HCT116 (cell line): ENCODE measurements at regions not wholly inside any gene's neighbourhood (a gene's known extent, or its start where the extent isn't known, plus 50 kb on each side); places are given as distances from the start of the nearest gene placed in this dataset.

Source experiments
- ATAC-seq: fragments of 200-7000 bp; cut with Tn5 transposase; 2 replicates; pipeline ENCODE4 v1.9.1; 2020; ENCODE audit warnings: mild to moderate bottlenecking, moderate library complexity
- BruUV-seq: library from RNA; stranded (reverse); fragments of 400-500 nt; replicated peaks from 2 replicates; lab custom pipeline; 2021; lab: Mats Ljungman, UMichigan
- CTCF ChIA-PET: fragments of 300-600 bp; sonication (Branson Sonifier 250); formaldehyde crosslinking; loops from one replicate; lab custom pipeline; 2021; ENCODE audit warnings: antibody characterized with exemption; lab: Charles Lee
- POLR2A ChIA-PET: fragments of 300-600, 350-600 bp; sonication (Branson Sonifier 250); formaldehyde crosslinking; loops from one replicate; lab custom pipeline; 2021; ENCODE audit warnings: antibody characterized with exemption; lab: Charles Lee
- RAD21 ChIA-PET, 2 experiments: fragments of 300-600 bp; sonication (Branson Sonifier 250); formaldehyde crosslinking; loops; one replicate each; lab custom pipeline; 2023; ENCODE audit warnings: low total read pairs in 2 of 2; ENCODE audit not compliant: uncharacterized antibody in 2 of 2, unreplicated experiment in 2 of 2, low non-redundant PET in 1 of 2; lab: Charles Lee
- DNase-seq: peaks from one replicate; pipeline ENCODE4 v3.0.0-alpha.2; 2010; ENCODE audit warnings: low read depth, low spot score
- H2AFZ ChIP-seq: fragments of 200-600 bp; shearing (Covaris generic), sonication (generic); 2 replicates; pipeline ENCODE4 v1.6.1; 2017; ENCODE audit warnings: low read depth, mixed run types, mixed read lengths, antibody characterized with exemption, low read length; ENCODE audit not compliant: poor library complexity, severe bottlenecking
- H3K27ac ChIP-seq: 2 replicates; pipeline ENCODE4 v1.5.1; 2012; ENCODE audit warnings: low read depth, low read length
- H3K27me3 ChIP-seq: fragments of 200-600 bp; sonication (generic); 2 replicates; pipeline ENCODE4 v1.6.1; 2016; ENCODE audit warnings: mixed run types, low read length, mixed read lengths; ENCODE audit not compliant: insufficient read depth
- H3K36me3 ChIP-seq, 2 experiments: fragments of 200-500 bp in 1 of 2; fragments of 200-600 bp in 1 of 2; sonication (Bioruptor generic) in 1 of 2; sonication (generic) in 1 of 2; 2 replicates each; pipeline versions ENCODE4 v1.5.1 to v1.6.1; 2014 to 2016; ENCODE audit warnings: low read length in 2 of 2, inconsistent platforms in 1 of 2, mixed read lengths in 1 of 2, mixed run types in 1 of 2; ENCODE audit not compliant: insufficient read depth in 2 of 2, control insufficient read depth in 1 of 2
- H3K4me1 ChIP-seq, 2 experiments: fragments of 200-600 bp in 1 of 2; sonication (generic) in 1 of 2; 2 replicates each; pipeline versions ENCODE4 v1.5.1 to v1.6.1; 2012 to 2017; ENCODE audit warnings: low read length in 2 of 2, inconsistent platforms in 1 of 2, mild to moderate bottlenecking in 1 of 2, mixed read lengths in 1 of 2, mixed run types in 1 of 2, moderate library complexity in 1 of 2; ENCODE audit not compliant: insufficient read depth in 2 of 2, control insufficient read depth in 1 of 2
- H3K4me2 ChIP-seq: fragments of 200-600 bp; sonication (generic); 2 replicates; pipeline ENCODE4 v1.6.1; 2017; ENCODE audit warnings: mixed run types, low read length, mixed read lengths
- H3K4me3 ChIP-seq, 2 experiments: fragments of 200-600 bp in 1 of 2; sonication (generic) in 1 of 2; replicated peaks in 1 of 2; 2 replicates each; pipeline ENCODE4 v1.5.1; 2011 to 2016; ENCODE audit warnings: low read length in 2 of 2, control low read depth in 1 of 2, low read depth in 1 of 2, mild to moderate bottlenecking in 1 of 2, mixed read lengths in 1 of 2, mixed run types in 1 of 2
- H3K79me2 ChIP-seq: fragments of 200-600 bp; sonication (generic); 2 replicates; pipeline ENCODE4 v1.6.1; 2017; ENCODE audit warnings: mild to moderate bottlenecking, mixed run types, low read length, moderate library complexity, mixed read lengths; ENCODE audit not compliant: insufficient read depth
- H3K9ac ChIP-seq: fragments of 200-600 bp; sonication (generic); 2 replicates; pipeline ENCODE4 v1.6.1; 2016; ENCODE audit warnings: low read length, mixed read lengths
- H3K9me2 ChIP-seq: fragments of 200-600 bp; sonication (generic), shearing (Covaris generic); 2 replicates; pipeline ENCODE4 v1.6.1; 2017; ENCODE audit warnings: mixed run types, mild to moderate bottlenecking, moderate library complexity; ENCODE audit not compliant: insufficient read depth
- H3K9me3 ChIP-seq, 2 experiments: fragments of 200-500 bp in 1 of 2; fragments of 200-600 bp in 1 of 2; sonication (Bioruptor generic) in 1 of 2; sonication (generic) in 1 of 2; 2 replicates each; pipeline ENCODE4 v1.6.1; 2014 to 2017; ENCODE audit warnings: low read length in 2 of 2, mixed read lengths in 2 of 2, inconsistent platforms in 1 of 2, low read depth in 1 of 2, mild to moderate bottlenecking in 1 of 2, mixed run types in 1 of 2, moderate library complexity in 1 of 2; ENCODE audit not compliant: control insufficient read depth in 1 of 2, insufficient read depth in 1 of 2
- H4K20me1 ChIP-seq: fragments of 200-600 bp; sonication (generic), shearing (Covaris generic); 2 replicates; pipeline ENCODE4 v1.6.1; 2017; ENCODE audit warnings: mixed run types, mild to moderate bottlenecking, moderate library complexity; ENCODE audit not compliant: insufficient read depth
- EGR1 ChIP-seq: IDR thresholded peaks from 2 replicates; pipeline ENCODE4 v1.6.1; 2012; ENCODE audit warnings: low read depth
- FOSL1 ChIP-seq: IDR thresholded peaks from 2 replicates; pipeline ENCODE4 v1.6.1; 2012; ENCODE audit warnings: low read depth
- POLR2AphosphoS5 ChIP-seq: IDR thresholded peaks from 2 replicates; pipeline ENCODE4 v1.6.1; 2011; ENCODE audit warnings: mild to moderate bottlenecking, low read depth, low read length, moderate library complexity
- RAD21 ChIP-seq: IDR thresholded peaks from 2 replicates; pipeline ENCODE4 v1.6.1; 2012; ENCODE audit warnings: low read depth, mild to moderate bottlenecking
- SIN3A ChIP-seq: IDR thresholded peaks from 2 replicates; pipeline ENCODE4 v1.6.1; 2012; ENCODE audit warnings: low read depth
- SRF ChIP-seq: IDR thresholded peaks from 2 replicates; pipeline ENCODE4 v1.6.1; 2012; ENCODE audit warnings: low read depth
- TCF7L2 ChIP-seq: IDR thresholded peaks from 2 replicates; pipeline ENCODE4 v1.7.0; 2011; ENCODE audit warnings: borderline replicate concordance, inconsistent platforms; ENCODE audit not compliant: insufficient read depth, insufficient read length; ENCODE audit errors: extremely low read depth
- YY1 ChIP-seq: IDR thresholded peaks from 2 replicates; pipeline ENCODE4 v1.6.1; 2011; ENCODE audit warnings: low read length, low read depth, moderate library complexity, mild to moderate bottlenecking; ENCODE audit not compliant: insufficient replicate concordance; ENCODE audit errors: extremely low read depth
- intact Hi-C: fragments of 100-400 bp; cut with micrococcal nuclease; formaldehyde crosslinking; loops from 2 replicates; pipeline ENCODE4 v1.10.0; 2022
- TF ChIP-seq, protein P1 (sequence below): IDR thresholded peaks from 2 replicates; pipeline ENCODE4 v1.6.1; 2011; ENCODE audit warnings: mild to moderate bottlenecking, low read length, moderate library complexity; ENCODE audit not compliant: insufficient replicate concordance; ENCODE audit errors: extremely low read depth
- TF ChIP-seq, protein P2 (sequence below), 3 experiments: fragments of 200-600 bp in 1 of 3; sonication (generic) in 1 of 3; IDR thresholded peaks in 2 of 3; conservative IDR thresholded peaks in 1 of 3; 2 replicates each; pipeline ENCODE4 v1.5.1; 2012 to 2017; ENCODE audit warnings: low read depth in 2 of 3, low read length in 2 of 3, antibody characterized with exemption in 1 of 3, borderline replicate concordance in 1 of 3, control low read depth in 1 of 3, mild to moderate bottlenecking in 1 of 3, mixed read lengths in 1 of 3, mixed run types in 1 of 3, moderate library complexity in 1 of 3; ENCODE audit not compliant: insufficient read depth in 1 of 3

DNA sequence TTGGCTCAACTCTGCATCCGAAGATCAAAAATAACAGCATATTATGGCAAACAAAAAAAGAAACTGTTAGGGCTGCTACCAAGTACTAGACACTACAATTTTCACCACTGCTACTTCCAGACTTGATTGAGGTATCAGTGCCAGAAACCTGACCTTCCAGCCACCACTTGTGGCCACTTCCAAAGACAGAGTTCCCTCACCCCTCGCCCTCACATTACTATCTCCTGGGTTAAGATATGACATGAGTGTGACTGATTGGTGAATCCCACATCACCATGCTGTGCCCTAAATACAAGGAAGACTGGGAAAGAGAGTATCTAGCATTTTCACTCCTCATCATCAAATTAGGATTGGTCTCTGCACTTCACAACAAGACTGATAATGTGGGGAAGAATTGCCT lies 296.1 kb upstream of the NT5C1B start (continued):
- TF ChIP-seq, protein P1, sequence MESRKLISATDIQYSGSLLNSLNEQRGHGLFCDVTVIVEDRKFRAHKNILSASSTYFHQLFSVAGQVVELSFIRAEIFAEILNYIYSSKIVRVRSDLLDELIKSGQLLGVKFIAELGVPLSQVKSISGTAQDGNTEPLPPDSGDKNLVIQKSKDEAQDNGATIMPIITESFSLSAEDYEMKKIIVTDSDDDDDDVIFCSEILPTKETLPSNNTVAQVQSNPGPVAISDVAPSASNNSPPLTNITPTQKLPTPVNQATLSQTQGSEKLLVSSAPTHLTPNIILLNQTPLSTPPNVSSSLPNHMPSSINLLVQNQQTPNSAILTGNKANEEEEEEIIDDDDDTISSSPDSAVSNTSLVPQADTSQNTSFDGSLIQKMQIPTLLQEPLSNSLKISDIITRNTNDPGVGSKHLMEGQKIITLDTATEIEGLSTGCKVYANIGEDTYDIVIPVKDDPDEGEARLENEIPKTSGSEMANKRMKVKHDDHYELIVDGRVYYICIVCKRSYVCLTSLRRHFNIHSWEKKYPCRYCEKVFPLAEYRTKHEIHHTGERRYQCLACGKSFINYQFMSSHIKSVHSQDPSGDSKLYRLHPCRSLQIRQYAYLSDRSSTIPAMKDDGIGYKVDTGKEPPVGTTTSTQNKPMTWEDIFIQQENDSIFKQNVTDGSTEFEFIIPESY, result no peak
- TF ChIP-seq SIN3A (no peak), POLR2AphosphoS5 (no peak), FOSL1 (no peak), SRF (no peak), YY1 (no peak), EGR1 (no peak)
- TF ChIP-seq, all 23 proteins: peak for 0

DNA sequence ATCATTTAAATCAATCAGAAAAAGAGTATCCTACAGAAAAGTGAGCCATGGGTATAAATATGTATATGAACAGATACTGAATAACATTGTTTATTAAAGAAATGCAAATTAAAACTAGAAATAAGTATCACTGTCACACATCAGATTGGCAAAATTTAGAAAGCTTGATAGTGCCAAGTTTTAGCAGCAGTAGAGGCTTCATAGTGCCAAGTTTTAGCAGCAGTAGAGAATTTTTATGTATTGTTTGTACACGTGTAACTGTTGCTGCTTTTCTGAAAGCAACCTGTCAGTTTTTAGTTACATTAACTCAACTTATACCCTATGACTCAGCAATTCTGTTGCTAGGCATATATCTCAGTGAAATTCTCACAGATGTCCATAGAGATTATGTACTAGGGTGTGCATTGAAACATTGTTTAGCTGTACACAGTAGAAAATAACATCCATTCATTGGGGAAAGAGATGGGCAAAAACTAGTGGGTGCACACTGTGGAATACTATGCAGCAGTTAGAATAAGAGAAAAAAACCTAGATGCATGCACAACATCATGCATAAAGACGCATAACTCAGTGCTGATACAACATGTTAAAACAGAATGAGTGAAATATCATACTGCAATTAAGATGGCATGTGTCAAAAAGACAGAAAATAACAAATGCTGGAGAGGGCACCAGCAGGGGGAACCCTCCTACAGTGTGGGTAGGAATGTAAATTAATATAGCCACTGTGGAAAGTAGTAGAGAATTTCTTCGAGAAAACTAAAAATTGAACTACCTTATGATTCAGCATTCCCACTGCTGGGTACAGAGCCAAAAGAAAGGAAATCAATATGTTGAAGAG lies 294.5 kb upstream of the NT5C1B start:
- Histone ChIP-seq H3K79me2 (no peaks in the 10 kb centered on the region), H3K9ac (no peak overlapping the region), H3K4me1 (no peaks in the 10 kb centered on the region), H3K36me3 (no peaks in the 10 kb centered on the region), H3K9me3 (no peaks in the 10 kb centered on the region), H2AFZ (no peak overlapping the region), H3K9me2 (no peaks in the 10 kb centered on the region), H3K4me3 (no peak overlapping the region), H3K27me3 (no peaks in the 10 kb centered on the region), H4K20me1 (no peaks in the 10 kb centered on the region), H3K27ac (no peak overlapping the region), H3K4me2 (no peak overlapping the region)
- ATAC-seq, result peak; percentile 54
- intact Hi-C loops, result loop anchor here (1.0 to 10.0 kb wide), 3 partner anchors 431 to 979 kb away; no protein-coding TSS in a partner anchor
- RAD21 ChIA-PET, result no interaction called here
- POLR2A ChIA-PET, result no interaction called here
- CTCF ChIA-PET, result interaction anchor here (0.5 kb wide), 1 partner anchor 12 kb away, joined by 3 read pairs; no protein-coding TSS in a partner anchor
- DNase-seq, result peak; percentile 7
- TF ChIP-seq, protein P2, sequence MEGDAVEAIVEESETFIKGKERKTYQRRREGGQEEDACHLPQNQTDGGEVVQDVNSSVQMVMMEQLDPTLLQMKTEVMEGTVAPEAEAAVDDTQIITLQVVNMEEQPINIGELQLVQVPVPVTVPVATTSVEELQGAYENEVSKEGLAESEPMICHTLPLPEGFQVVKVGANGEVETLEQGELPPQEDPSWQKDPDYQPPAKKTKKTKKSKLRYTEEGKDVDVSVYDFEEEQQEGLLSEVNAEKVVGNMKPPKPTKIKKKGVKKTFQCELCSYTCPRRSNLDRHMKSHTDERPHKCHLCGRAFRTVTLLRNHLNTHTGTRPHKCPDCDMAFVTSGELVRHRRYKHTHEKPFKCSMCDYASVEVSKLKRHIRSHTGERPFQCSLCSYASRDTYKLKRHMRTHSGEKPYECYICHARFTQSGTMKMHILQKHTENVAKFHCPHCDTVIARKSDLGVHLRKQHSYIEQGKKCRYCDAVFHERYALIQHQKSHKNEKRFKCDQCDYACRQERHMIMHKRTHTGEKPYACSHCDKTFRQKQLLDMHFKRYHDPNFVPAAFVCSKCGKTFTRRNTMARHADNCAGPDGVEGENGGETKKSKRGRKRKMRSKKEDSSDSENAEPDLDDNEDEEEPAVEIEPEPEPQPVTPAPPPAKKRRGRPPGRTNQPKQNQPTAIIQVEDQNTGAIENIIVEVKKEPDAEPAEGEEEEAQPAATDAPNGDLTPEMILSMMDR (IDR thresholded peaks at IDR 0.05 in 2 of 3, conservative IDR thresholded peaks at IDR 0.05 in 1 of 3; ENCODE audit: borderline replicate concordance in 1 of 3, insufficient read depth in 1 of 3, low read depth in 2 of 3, low read length in 2 of 3), result peak; percentile 50 to 66 (median 56); a peak in 5 of 6 replicates
- TF ChIP-seq RAD21 (peak; percentile 75), TCF7L2 (no peak)
- no TSS peak for BruUV-seq
